ENCODE measurements at regions not wholly inside any gene's neighbourhood (a gene's known extent, or its start where the extent isn't known, plus 50 kb on each side); places are given as distances from the start of the nearest gene placed in this dataset.
A peak's percentile ranks its signal among the peaks of the same experiment; 100 is the strongest.
"Not testable (repeated sequence)": the region's sequence is repeated elsewhere in the genome, so short reads cannot be mapped to it uniquely, and the experiment has no call there.

GRCh38 chr1:109846162-109846561 is 64.5 kb upstream of the CSF1 start:
- no peaks in the 10 kb centered on the region for H4K20me1 ChIP-seq
- no peaks in the 10 kb centered on the region for H3K27me3 ChIP-seq
- no peak overlapping the region for H3K9ac ChIP-seq
- H3K4me2 ChIP-seq: peak overlapping the region in 5 of 11 experiments; percentile 2 to 29 (median 14); a peak in 2 of 22 replicates
- TF ChIP-seq Cebpa-rat (IDR thresholded peaks at IDR 0.05): no peak
- H3K36me3 ChIP-seq: no peaks in the 10 kb centered on the region
- no peak overlapping the region for H3K27ac ChIP-seq
- peaks cover 0 to 19% (median 11%) of the 10 kb centered on the region in 10 experiments; a peak in 16 of 20 replicates for H3K4me1 ChIP-seq
- no peak overlapping the region for H3K4me3 ChIP-seq
- H3K9me3 ChIP-seq (replicated peaks in 1 of 11): peaks cover 0 to 6% (median 3%) of the 10 kb centered on the region in 11 experiments; a peak in 10 of 22 replicates

DNA sequence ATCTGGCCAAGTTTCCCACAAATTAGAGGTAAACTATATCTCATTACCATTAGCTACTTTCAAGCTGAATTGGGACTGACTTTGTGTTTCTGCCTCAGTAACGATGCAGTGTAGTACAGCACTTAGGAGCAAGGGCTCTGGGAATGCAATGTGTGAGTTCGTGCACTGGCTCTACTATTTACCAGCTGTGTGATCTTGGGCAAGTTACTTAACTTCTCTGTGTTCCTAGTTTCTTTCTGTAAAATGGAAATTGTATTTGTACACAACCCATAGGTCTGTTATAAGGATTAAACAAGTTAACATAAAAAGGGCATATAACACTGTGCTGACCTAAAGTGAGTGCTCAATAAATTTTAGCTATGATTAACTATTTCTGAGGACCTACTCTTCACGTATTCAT is 65.0 kb upstream of the CSF1 start:
- Histone ChIP-seq H3K27ac (no peak overlapping the region), H4K20me1 (no peaks in the 10 kb centered on the region), H3K9me3 (replicated peaks in 1 of 11) (peaks cover 2 to 9% (median 8%) of the 10 kb centered on the region in 11 experiments; a peak in 13 of 22 replicates), H3K36me3 (no peaks in the 10 kb centered on the region), H3K4me2 (peak overlapping the region in 3 of 11 experiments; percentile 2 to 21 (median 14); a peak in 2 of 22 replicates), H3K4me1 (peaks cover 0 to 19% (median 11%) of the 10 kb centered on the region in 10 experiments; a peak in 16 of 20 replicates), H3K4me3 (no peak overlapping the region), H3K27me3 (no peaks in the 10 kb centered on the region), H3K9ac (no peak overlapping the region)
- TF ChIP-seq Cebpa-rat (IDR thresholded peaks at IDR 0.05): no peak

GRCh38 chr1:109844609-109845008 is 66.0 kb upstream of the CSF1 start:
- Histone ChIP-seq H3K27me3 (no peaks in the 10 kb centered on the region), H3K9me3 (replicated peaks in 1 of 11) (peaks cover 12 to 20% (median 17%) of the 10 kb centered on the region in 11 experiments; a peak in 19 of 22 replicates), H4K20me1 (no peaks in the 10 kb centered on the region), H3K27ac (no peak overlapping the region), H3K9ac (no peak overlapping the region), H3K4me1 (peaks cover 0 to 15% (median 8%) of the 10 kb centered on the region in 10 experiments; a peak in 14 of 20 replicates), H3K4me3 (no peak overlapping the region), H3K4me2 (no peak overlapping the region), H3K36me3 (no peaks in the 10 kb centered on the region)
- no peak for TF ChIP-seq Cebpa-rat (IDR thresholded peaks at IDR 0.05)

- no peaks in the 10 kb centered on the region for H4K20me1 ChIP-seq
- no peaks in the 10 kb centered on the region; a peak in 2 of 20 replicates for H3K4me1 ChIP-seq
- H3K4me2 ChIP-seq: no peak overlapping the region
- H3K4me3 ChIP-seq: no peak overlapping the region
- TF ChIP-seq Cebpa-rat (IDR thresholded peaks at IDR 0.05): no peak
- no peak overlapping the region for H3K9ac ChIP-seq
- H3K27ac ChIP-seq: no peak overlapping the region
- H3K36me3 ChIP-seq: peaks cover 0 to 8% (median 0%) of the 10 kb centered on the region in 11 experiments; a peak in 1 of 22 replicates
- peaks cover 42 to 55% (median 47%) of the 10 kb centered on the region in 11 experiments for H3K9me3 ChIP-seq (replicated peaks in 1 of 11)
- no peaks in the 10 kb centered on the region for H3K27me3 ChIP-seq
These were observed 70.5 kb upstream of the CSF1 start for GRCh38 chr1:109840011-109840629.

GRCh38 chr1:109839276-109839675 is 71.4 kb upstream of the CSF1 start:
- not testable (repeated sequence) for H3K27me3 ChIP-seq, H3K27ac ChIP-seq, H3K4me2 ChIP-seq, H3K9ac ChIP-seq, H3K36me3 ChIP-seq, H3K4me1 ChIP-seq, H3K4me3 ChIP-seq, H4K20me1 ChIP-seq
- peaks cover 45 to 55% (median 47%) of the 10 kb centered on the region in 11 experiments for H3K9me3 ChIP-seq (replicated peaks in 1 of 11)

DNA sequence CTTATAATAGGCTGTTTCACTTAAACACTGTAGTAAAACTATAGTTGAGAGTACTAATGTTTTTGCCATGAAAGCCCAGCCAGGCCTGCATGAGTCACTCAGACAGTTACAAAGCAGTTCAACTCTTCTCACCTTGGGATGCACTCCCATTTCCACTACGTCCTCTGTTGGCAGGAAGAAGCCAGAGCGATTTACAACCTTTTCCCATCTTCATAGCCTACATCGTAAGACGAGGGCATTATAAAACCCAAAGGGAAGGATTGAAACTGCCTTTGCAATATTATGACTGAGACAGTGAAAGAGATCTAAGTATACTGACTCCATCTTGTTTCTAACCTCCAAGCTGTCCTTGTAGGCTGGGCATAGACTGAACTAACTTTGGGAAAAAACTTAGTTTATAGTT is 71.8 kb upstream of the CSF1 start:
- TF ChIP-seq Cebpa-rat (IDR thresholded peaks at IDR 0.05): no peak
- Histone ChIP-seq H3K27me3 (no peaks in the 10 kb centered on the region), H3K27ac (no peak overlapping the region), H3K4me1 (no peaks in the 10 kb centered on the region; a peak in 3 of 20 replicates), H3K36me3 (peaks cover 0 to 8% (median 0%) of the 10 kb centered on the region in 11 experiments; a peak in 1 of 22 replicates), H4K20me1 (no peaks in the 10 kb centered on the region), H3K4me2 (no peak overlapping the region), H3K9me3 (replicated peaks in 1 of 11) (peaks cover 45 to 55% (median 47%) of the 10 kb centered on the region in 11 experiments), H3K9ac (no peak overlapping the region), H3K4me3 (no peak overlapping the region)

DNA sequence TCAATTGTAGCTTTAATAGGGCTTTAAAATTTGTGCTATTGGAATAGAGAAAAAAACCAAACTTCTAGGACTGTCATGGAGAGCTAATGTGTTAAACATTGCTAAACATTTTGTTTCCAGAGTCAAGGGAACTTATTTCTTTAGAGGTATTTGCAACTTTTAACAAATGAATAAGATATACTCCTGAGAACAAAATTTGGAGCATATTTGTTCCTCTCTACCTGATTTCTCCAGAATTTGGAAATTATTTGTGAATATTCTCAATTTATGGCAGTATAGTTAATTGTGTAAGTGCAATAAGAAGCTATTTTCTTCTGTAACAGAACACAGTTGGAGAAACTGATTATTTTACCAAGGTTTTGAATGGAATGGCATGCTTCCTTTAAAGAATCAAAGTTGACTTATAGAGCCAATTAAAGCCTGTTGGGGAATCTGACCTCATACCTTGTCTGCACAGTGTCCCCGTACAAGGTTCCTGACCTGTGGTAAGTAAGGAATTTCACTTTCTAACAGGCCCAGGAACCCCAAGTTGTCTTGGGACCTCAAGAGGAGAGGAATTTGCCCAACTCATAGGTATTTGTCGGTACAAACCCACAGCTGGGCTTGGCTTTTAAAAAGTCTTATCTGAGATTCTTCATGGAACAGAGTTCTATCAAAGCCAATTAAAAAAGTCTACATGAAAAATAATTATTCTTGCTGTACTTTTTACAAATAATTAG is 72.6 kb upstream of the CSF1 start:
- no peak overlapping the region for H3K4me3 ChIP-seq

GRCh38 chr1:109835645-109836044 is 71.9 kb upstream of the EPS8L3 start:
- H3K27ac ChIP-seq, H3K27me3 ChIP-seq, H3K4me2 ChIP-seq, H3K9ac ChIP-seq, H3K4me3 ChIP-seq, H3K4me1 ChIP-seq, H4K20me1 ChIP-seq, H3K36me3 ChIP-seq: not testable (repeated sequence)
- peaks cover 47 to 67% (median 60%) of the 10 kb centered on the region in 11 experiments for H3K9me3 ChIP-seq (replicated peaks in 1 of 11)

More for the DNA sequence above, 72.6 kb upstream of the CSF1 start:
- no peak overlapping the region for H3K27ac ChIP-seq
- H3K4me1 ChIP-seq: no peaks in the 10 kb centered on the region; a peak in 3 of 20 replicates
- H4K20me1 ChIP-seq: no peaks in the 10 kb centered on the region
- H3K9me3 ChIP-seq (replicated peaks in 1 of 11): peaks cover 45 to 58% (median 48%) of the 10 kb centered on the region in 11 experiments
- H3K27me3 ChIP-seq: no peaks in the 10 kb centered on the region
- H3K4me2 ChIP-seq: no peak overlapping the region
- H3K9ac ChIP-seq: no peak overlapping the region
- peaks cover 0 to 8% (median 0%) of the 10 kb centered on the region in 11 experiments; a peak in 1 of 22 replicates for H3K36me3 ChIP-seq
- no peak for TF ChIP-seq Cebpa-rat (IDR thresholded peaks at IDR 0.05)

- Histone ChIP-seq H3K4me2 (no peak overlapping the region; a peak in 3 of 22 replicates), H3K4me3 (no peak overlapping the region)
These were observed 71.2 kb upstream of the EPS8L3 start for GRCh38 chr1:109834951-109835350.

More at GRCh38 chr1:109834951-109835350, 71.2 kb upstream of the EPS8L3 start:
- no peaks in the 10 kb centered on the region for H4K20me1 ChIP-seq
- H3K27ac ChIP-seq: no peak overlapping the region
- H3K4me1 ChIP-seq: no peaks in the 10 kb centered on the region; a peak in 3 of 20 replicates
- peaks cover 0 to 8% (median 0%) of the 10 kb centered on the region in 11 experiments; a peak in 1 of 22 replicates for H3K36me3 ChIP-seq
- peaks cover 41 to 60% (median 53%) of the 10 kb centered on the region in 11 experiments for H3K9me3 ChIP-seq (replicated peaks in 1 of 11)
- H3K27me3 ChIP-seq: no peaks in the 10 kb centered on the region
- no peak for TF ChIP-seq Cebpa-rat (IDR thresholded peaks at IDR 0.05)
- H3K9ac ChIP-seq: no peak overlapping the region
